ENCODE measurements at regions not wholly inside any gene's neighbourhood (a gene's known extent, or its start where the extent isn't known, plus 50 kb on each side); places are given as distances from the start of the nearest gene placed in this dataset.

DNA sequence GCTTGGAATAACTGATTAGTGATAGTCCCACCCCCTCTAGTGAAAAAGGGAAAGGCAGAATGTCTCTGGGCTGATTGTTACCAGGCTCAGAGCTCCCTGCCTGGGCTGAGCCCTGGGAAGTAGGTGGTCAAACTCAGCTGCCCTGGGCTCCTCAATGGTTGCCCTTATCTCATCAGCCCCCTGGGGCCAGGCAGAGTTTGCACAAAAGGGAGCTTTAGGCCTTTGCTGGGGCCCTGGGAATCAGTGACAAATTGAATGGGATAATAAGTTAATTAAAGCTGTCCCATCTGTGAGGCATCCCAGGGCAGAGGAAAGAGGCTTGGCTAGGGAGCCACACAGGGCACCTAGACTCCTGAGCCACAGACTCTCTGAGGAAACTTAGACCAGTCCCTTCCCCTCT is 89.0 kb downstream of the EFNB1 start:
- POLR2A ChIA-PET = no interaction called here
- Mint-ChIP-seq H3K4me3 (no peak overlapping the region), H3K27me3 (no peaks in the 10 kb centered on the region), H3K27ac (no peak overlapping the region), H3K9me3 (no peaks in the 10 kb centered on the region), H3K4me1 (peaks cover 11% of the 10 kb centered on the region), H3K36me3 (ENCODE audit: low read depth) (no peaks in the 10 kb centered on the region)
- no peak for DNase-seq
- CTCF ChIA-PET = interaction anchor here (1.4 kb wide), 1 partner anchor 88 kb away, joined by 3 read pairs; the partner anchor contains the start of gene EFNB1

GRCh38 chrX:68916891-68917290 is 88.1 kb downstream of the EFNB1 start:
- POLR2A ChIA-PET = no interaction called here
- CTCF ChIA-PET = interaction anchor here (0.7 to 1.4 kb wide), 3 partner anchors 9 to 107 kb away, joined by 3 to 4 read pairs (median 3); partner anchors contain the start of gene EFNB1
- Mint-ChIP-seq H3K9me3 (no peaks in the 10 kb centered on the region), H3K27ac (no peak overlapping the region), H3K4me1 (peaks cover 11% of the 10 kb centered on the region), H3K27me3 (no peaks in the 10 kb centered on the region), H3K36me3 (ENCODE audit: low read depth) (no peaks in the 10 kb centered on the region), H3K4me3 (no peak overlapping the region)
- DNase-seq = no peak

DNA sequence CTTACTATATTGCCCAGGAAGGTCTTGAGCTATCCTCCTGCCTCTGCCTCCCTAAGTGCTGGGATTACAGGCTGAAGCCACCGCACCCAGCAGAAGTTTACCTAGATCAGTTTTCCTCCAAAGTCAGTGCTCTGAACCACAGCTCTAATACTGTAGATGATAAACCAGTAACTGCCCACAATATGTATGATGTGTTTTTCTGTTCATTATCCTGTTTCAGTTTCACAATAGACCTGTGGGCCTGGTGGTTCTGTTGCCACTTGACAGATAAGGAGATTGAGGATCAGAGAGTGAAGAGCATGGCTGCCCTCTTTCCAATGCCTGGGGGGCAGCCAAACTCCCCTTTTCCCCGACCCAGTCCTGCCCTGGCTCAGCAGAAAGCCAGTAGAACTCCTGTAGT is 87.0 kb downstream of the EFNB1 start:
- no peaks in the 10 kb centered on the region for H3K9me3 Mint-ChIP-seq
- H3K4me3 Mint-ChIP-seq = no peak overlapping the region
- ChIA-PET CTCF (interaction anchor here (1.1 kb wide), 1 partner anchor 65 kb away, joined by 3 read pairs; no protein-coding TSS in a partner anchor), POLR2A (no interaction called here)
- DNase-seq = no peak
- H3K4me1 Mint-ChIP-seq = peaks cover 11% of the 10 kb centered on the region
- peak overlapping the region; percentile 28 for H3K27ac Mint-ChIP-seq
- H3K27me3 Mint-ChIP-seq = no peaks in the 10 kb centered on the region
- H3K36me3 Mint-ChIP-seq (ENCODE audit: low read depth) = no peaks in the 10 kb centered on the region

- Mint-ChIP-seq H3K9me3 (no peaks in the 10 kb centered on the region), H3K36me3 (ENCODE audit: low read depth) (no peaks in the 10 kb centered on the region), H3K27me3 (no peaks in the 10 kb centered on the region), H3K4me1 (peaks cover 8% of the 10 kb centered on the region), H3K4me3 (no peak overlapping the region), H3K27ac (no peak overlapping the region)
- CTCF ChIA-PET = interaction anchor here (1.1 kb wide), 1 partner anchor 66 kb away, joined by 3 read pairs; no protein-coding TSS in a partner anchor
- POLR2A ChIA-PET = interaction anchor here (0.6 kb wide), 1 partner anchor 132 kb away, joined by 3 read pairs; no protein-coding TSS in a partner anchor
- DNase-seq = no peak
Observed at GRCh38 chrX:68914479-68914946, 85.7 kb downstream of the EFNB1 start.

GRCh38 chrX:68913249-68913547 is 84.4 kb downstream of the EFNB1 start:
- Mint-ChIP-seq H3K27me3 (no peaks in the 10 kb centered on the region), H3K36me3 (ENCODE audit: low read depth) (no peaks in the 10 kb centered on the region), H3K4me1 (peaks cover 8% of the 10 kb centered on the region), H3K9me3 (no peaks in the 10 kb centered on the region), H3K4me3 (no peak overlapping the region), H3K27ac (no peak overlapping the region)
- ChIA-PET CTCF (no interaction called here), POLR2A (no interaction called here)
- no peak for DNase-seq

DNA sequence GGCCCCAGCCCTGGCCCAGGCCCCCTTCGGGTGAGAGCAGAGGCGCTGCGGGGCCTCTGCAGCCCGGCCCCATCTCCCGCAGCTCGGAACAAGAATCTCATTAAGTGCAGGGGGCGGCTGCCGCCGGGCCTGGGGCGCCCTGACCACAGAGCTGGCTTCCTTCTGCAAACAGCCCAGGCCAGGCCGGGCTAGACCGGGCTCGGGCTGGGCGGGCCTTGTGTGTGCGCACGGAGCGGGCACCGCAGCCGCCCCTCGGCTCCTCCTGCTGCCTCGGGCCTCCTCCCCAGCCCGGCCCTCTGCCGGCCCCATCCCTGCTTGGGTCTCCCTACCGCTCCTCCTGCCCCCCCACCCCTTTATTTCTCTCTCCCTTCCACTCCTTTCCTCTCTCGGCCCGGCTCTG is 83.3 kb downstream of the EFNB1 start:
- DNase-seq = no peak
- H3K9me3 Mint-ChIP-seq = no peaks in the 10 kb centered on the region
- CTCF ChIA-PET = interaction anchor here (0.5 to 1.1 kb wide), 2 partner anchors 9 to 488 kb away, joined by 3 to 4 read pairs; no protein-coding TSS in a partner anchor
- no peak overlapping the region for H3K27ac Mint-ChIP-seq
- H3K4me3 Mint-ChIP-seq = no peak overlapping the region
- H3K4me1 Mint-ChIP-seq = peaks cover 8% of the 10 kb centered on the region
- H3K27me3 Mint-ChIP-seq = no peaks in the 10 kb centered on the region
- POLR2A ChIA-PET = no interaction called here
- no peaks in the 10 kb centered on the region for H3K36me3 Mint-ChIP-seq (ENCODE audit: low read depth)

DNA sequence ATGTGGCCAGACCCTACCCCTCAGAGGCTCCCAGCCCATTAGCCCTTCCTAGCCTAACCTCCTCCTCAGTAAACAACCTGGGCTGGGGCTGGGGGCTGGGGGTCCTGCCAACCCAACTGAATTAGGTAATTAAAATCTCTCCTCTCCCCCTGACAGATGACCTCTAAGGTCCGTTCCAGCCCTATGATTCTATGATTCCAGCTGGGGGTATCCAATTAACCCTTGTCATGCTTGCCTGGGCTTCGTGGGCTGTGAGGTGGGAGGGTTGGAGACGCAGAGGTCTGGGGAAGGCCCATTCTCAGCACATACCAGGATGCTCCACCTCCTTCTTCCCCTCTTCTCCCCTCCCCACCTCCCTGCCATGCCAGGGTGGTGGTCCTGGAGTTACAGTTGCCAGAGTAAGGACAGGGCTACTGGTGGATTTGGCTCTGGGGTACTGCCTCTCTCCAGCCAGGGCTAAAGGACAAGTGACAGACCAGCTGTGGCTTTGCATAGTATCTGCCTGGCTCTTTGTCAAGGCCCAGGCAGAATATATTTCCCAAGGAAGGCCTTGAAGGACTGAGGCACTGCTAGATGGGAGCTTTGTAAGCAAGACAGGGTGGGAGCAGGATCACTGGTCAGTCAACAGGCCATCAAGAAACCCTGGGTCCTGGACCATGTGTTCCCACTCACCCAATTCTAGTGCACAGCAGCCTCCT is 82.1 kb downstream of the EFNB1 start:
- Mint-ChIP-seq H3K4me3 (no peak overlapping the region), H3K4me1 (peaks cover 7% of the 10 kb centered on the region), H3K27ac (no peak overlapping the region), H3K36me3 (ENCODE audit: low read depth) (no peaks in the 10 kb centered on the region), H3K9me3 (no peaks in the 10 kb centered on the region), H3K27me3 (no peaks in the 10 kb centered on the region)
- ChIA-PET POLR2A (no interaction called here), CTCF (no interaction called here)
- DNase-seq = no peak

DNA sequence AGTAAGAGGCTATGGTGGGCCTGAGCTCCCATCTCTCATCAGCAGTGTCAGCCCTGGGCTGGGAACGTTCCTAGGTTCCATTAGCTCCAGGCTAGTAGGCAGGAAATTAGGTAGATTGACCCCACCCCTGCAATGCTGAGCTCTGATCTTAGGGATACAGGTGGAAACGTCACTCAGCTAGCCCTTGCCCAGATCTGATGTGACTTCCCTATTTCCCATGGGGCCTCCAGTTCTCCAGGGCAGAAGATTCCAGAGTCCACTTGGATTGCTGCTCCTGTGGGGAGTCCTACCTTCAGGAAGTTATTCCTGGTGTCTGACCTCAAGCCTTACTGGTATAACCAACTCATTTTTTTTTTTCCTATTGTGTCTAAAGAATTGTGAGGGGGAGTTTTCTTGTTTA is 81.1 kb downstream of the EFNB1 start:
- DNase-seq = no peak
- no peaks in the 10 kb centered on the region for H3K36me3 Mint-ChIP-seq (ENCODE audit: low read depth)
- H3K27ac Mint-ChIP-seq = no peak overlapping the region
- H3K27me3 Mint-ChIP-seq = no peaks in the 10 kb centered on the region
- H3K4me1 Mint-ChIP-seq = no peaks in the 10 kb centered on the region
- CTCF ChIA-PET = no interaction called here
- POLR2A ChIA-PET = no interaction called here
- no peaks in the 10 kb centered on the region for H3K9me3 Mint-ChIP-seq
- H3K4me3 Mint-ChIP-seq = no peak overlapping the region

GRCh38 chrX:68908071-68908470 is 79.2 kb downstream of the EFNB1 start:
- no peaks in the 10 kb centered on the region for H3K27me3 Mint-ChIP-seq
- H3K9me3 Mint-ChIP-seq = no peaks in the 10 kb centered on the region
- POLR2A ChIA-PET = no interaction called here
- DNase-seq = no peak
- CTCF ChIA-PET = interaction anchor here (1.3 to 2.0 kb wide), 3 partner anchors 9 to 20 kb away, joined by 3 to 8 read pairs (median 4); no protein-coding TSS in a partner anchor
- no peak overlapping the region for H3K27ac Mint-ChIP-seq
- H3K4me3 Mint-ChIP-seq = no peak overlapping the region
- no peaks in the 10 kb centered on the region for H3K36me3 Mint-ChIP-seq (ENCODE audit: low read depth)
- H3K4me1 Mint-ChIP-seq = no peaks in the 10 kb centered on the region

DNA sequence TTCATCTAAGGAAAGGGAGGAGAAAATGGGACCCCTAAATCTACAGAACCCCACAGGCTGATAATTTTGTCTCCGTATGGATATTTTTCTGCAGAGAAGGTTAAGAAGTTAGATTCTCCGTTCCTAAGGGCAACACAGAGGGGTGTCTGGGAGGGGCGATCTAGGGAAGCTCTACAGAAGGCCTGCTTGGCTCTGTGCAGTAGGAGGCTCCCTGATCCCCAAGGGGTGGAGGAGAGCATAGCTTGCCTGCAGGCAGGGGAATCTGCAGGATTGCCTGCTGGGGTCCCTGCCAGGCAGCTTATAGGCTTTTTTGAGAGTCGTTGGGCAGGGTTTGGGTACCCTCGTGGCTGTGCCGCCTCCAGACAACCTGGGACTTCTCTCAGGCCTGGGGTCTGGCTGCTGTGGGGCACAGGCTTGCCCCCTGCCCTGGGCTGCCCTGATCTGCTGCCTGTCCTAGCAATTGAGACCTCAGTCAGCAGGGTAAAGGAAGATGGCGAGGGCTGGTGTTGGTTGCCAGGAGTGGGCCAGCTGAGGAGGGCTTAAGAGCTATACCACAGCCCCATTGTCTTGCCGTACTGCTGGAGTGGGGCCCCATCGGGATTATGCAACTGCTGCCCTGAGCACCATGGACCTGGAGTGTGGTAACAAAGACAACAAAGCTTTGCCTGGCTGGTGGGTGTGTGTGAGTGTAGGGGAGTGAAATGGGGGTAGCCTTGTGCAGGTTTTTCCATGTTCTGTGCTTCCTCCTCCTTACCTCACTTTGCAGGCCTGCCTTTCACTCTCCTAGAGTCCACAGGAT is 74.1 kb downstream of the EFNB1 start:
- POLR2A ChIA-PET = no interaction called here
- Mint-ChIP-seq H3K9me3 (no peaks in the 10 kb centered on the region), H3K36me3 (ENCODE audit: low read depth) (no peaks in the 10 kb centered on the region)

GRCh38 chrX:68901519-68901918 is 72.7 kb downstream of the EFNB1 start:
- H3K36me3 Mint-ChIP-seq (ENCODE audit: low read depth) = no peaks in the 10 kb centered on the region
- H3K4me1 Mint-ChIP-seq = no peaks in the 10 kb centered on the region
- ChIA-PET CTCF (no interaction called here), POLR2A (no interaction called here)
- no peaks in the 10 kb centered on the region for H3K27me3 Mint-ChIP-seq
- H3K4me3 Mint-ChIP-seq = no peak overlapping the region
- H3K27ac Mint-ChIP-seq = no peak overlapping the region
- no peaks in the 10 kb centered on the region for H3K9me3 Mint-ChIP-seq
- DNase-seq = no peak

More for the DNA sequence above, 74.1 kb downstream of the EFNB1 start:
- Mint-ChIP-seq H3K4me3 (no peak overlapping the region), H3K4me1 (no peaks in the 10 kb centered on the region), H3K27me3 (no peaks in the 10 kb centered on the region), H3K27ac (no peak overlapping the region)
- CTCF ChIA-PET = no interaction called here
- no peak for DNase-seq

DNA sequence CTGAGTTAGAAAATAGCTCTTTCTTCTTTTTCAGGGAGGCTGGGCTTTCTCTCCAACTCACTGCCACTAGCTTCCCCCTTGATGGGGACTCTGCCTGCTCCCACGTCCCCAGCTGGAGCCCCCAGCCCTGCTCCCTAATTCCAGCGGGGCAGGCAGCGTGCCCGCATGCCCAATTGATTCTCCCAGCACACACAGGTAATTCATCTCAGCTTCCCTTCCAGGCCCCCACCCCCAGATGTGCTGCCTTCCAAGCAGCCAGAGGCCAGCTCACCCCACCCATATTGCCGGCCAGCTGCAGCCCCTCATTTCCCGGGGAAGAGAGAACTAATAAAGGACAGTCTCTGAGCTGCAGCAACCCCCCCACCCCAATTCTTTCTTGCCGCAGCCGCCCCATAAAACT is 69.8 kb downstream of the EFNB1 start:
- Mint-ChIP-seq H3K9me3 (no peaks in the 10 kb centered on the region), H3K27ac (no peak overlapping the region), H3K27me3 (no peaks in the 10 kb centered on the region), H3K36me3 (ENCODE audit: low read depth) (no peaks in the 10 kb centered on the region), H3K4me3 (no peak overlapping the region), H3K4me1 (peaks cover 3% of the 10 kb centered on the region)
- POLR2A ChIA-PET = no interaction called here
- DNase-seq = no peak
- CTCF ChIA-PET = interaction anchor here (1.3 kb wide), 1 partner anchor 9 kb away, joined by 8 read pairs; no protein-coding TSS in a partner anchor

- Mint-ChIP-seq H3K4me3 (no peak overlapping the region), H3K36me3 (ENCODE audit: low read depth) (no peaks in the 10 kb centered on the region), H3K27me3 (no peaks in the 10 kb centered on the region), H3K4me1 (peaks cover 3% of the 10 kb centered on the region), H3K27ac (no peak overlapping the region), H3K9me3 (no peaks in the 10 kb centered on the region)
- POLR2A ChIA-PET = no interaction called here
- CTCF ChIA-PET = interaction anchor here (0.7 kb wide), 1 partner anchor 325 kb away, joined by 3 read pairs; no protein-coding TSS in a partner anchor
- no peak for DNase-seq
Observed at GRCh38 chrX:68897118-68897945, 68.5 kb downstream of the EFNB1 start.
